Activated T-cell treated with anti-CD3 and anti-CD28 coated beads, Interleukin-2, amount 50 U/mL, for 72 hours (primary cell): ENCODE measurements at regions not wholly inside any gene's neighbourhood (a gene's known extent, or its start where the extent isn't known, plus 50 kb on each side); places are given as distances from the start of the nearest gene placed in this dataset.
"Not testable (repeated sequence)": the region's sequence is repeated elsewhere in the genome, so short reads cannot be mapped to it uniquely, and the experiment has no call there.

Source experiments
- ATAC-seq, 2 donors: fragments of 150-1000 bp; cut with Tn5 transposase; replicated peaks in 1 of 2; 2 replicates each; pipeline ENCODE4 v1.10.0; 2021; ENCODE audit warnings: moderate library complexity in 2 of 2, mild to moderate bottlenecking in 1 of 2
- DNase-seq, 2 donors: peaks; one replicate each; pipeline ENCODE4 v3.0.0; 2021 to 2022; ENCODE audit warnings: mixed read lengths in 1 of 2
- H3K27ac Mint-ChIP-seq: one replicate; pipeline ENCODE4 v1.8.0; 2022; ENCODE audit warnings: mild to moderate bottlenecking, moderate library complexity, mixed read lengths
- H3K27me3 Mint-ChIP-seq: one replicate; pipeline ENCODE4 v1.8.0; 2022; ENCODE audit warnings: low read depth, mixed read lengths
- H3K36me3 Mint-ChIP-seq, 2 donors: one replicate each; pipeline ENCODE4 v1.8.0; 2022; ENCODE audit warnings: mixed read lengths in 2 of 2, mild to moderate bottlenecking in 1 of 2; ENCODE audit not compliant: insufficient read depth in 2 of 2
- H3K4me1 Mint-ChIP-seq: one replicate; pipeline ENCODE4 v1.8.0; 2022; ENCODE audit warnings: low read depth, mixed read lengths
- H3K4me3 Mint-ChIP-seq, 2 donors: one replicate each; pipeline ENCODE4 v1.8.0; 2022; ENCODE audit warnings: mild to moderate bottlenecking in 2 of 2, mixed read lengths in 2 of 2, moderate library complexity in 2 of 2
- H3K9me3 Mint-ChIP-seq, 2 donors: one replicate each; pipeline ENCODE4 v1.8.0; 2022; ENCODE audit warnings: mixed read lengths in 2 of 2

GRCh38 chr15:66864086-66864830, 162.2 kb downstream of the SMAD6 start:
- no peak for ATAC-seq
- DNase-seq = no peak
- no peak overlapping the region for H3K27ac Mint-ChIP-seq
- H3K9me3 Mint-ChIP-seq = no peaks in the 10 kb centered on the region
- H3K4me1 Mint-ChIP-seq = peaks cover 12% of the 10 kb centered on the region
- H3K27me3 Mint-ChIP-seq = peaks cover 15% of the 10 kb centered on the region
- no peaks in the 10 kb centered on the region for H3K36me3 Mint-ChIP-seq
- no peak overlapping the region for H3K4me3 Mint-ChIP-seq

GRCh38 chr15:66864871-66865281, 162.8 kb downstream of the SMAD6 start:
- H3K4me1 Mint-ChIP-seq = peaks cover 12% of the 10 kb centered on the region
- no peak for ATAC-seq
- H3K4me3 Mint-ChIP-seq = no peak overlapping the region
- peaks cover 0 to 2% of the 10 kb centered on the region in 2 donors for H3K36me3 Mint-ChIP-seq
- H3K9me3 Mint-ChIP-seq = no peaks in the 10 kb centered on the region
- no peak overlapping the region for H3K27ac Mint-ChIP-seq
- DNase-seq = no peak
- H3K27me3 Mint-ChIP-seq = peaks cover 15% of the 10 kb centered on the region

- ATAC-seq (no peak), DNase-seq (no peak)
- H3K36me3 Mint-ChIP-seq = peaks cover 0 to 2% of the 10 kb centered on the region in 2 donors
- H3K4me3 Mint-ChIP-seq = no peak overlapping the region
- H3K27me3 Mint-ChIP-seq = peaks cover 8% of the 10 kb centered on the region
- H3K9me3 Mint-ChIP-seq = no peaks in the 10 kb centered on the region
- peaks cover 12% of the 10 kb centered on the region for H3K4me1 Mint-ChIP-seq
- H3K27ac Mint-ChIP-seq = no peak overlapping the region
These were observed 163.9 kb downstream of the SMAD6 start for GRCh38 chr15:66865622-66866611.

GRCh38 chr15:66866656-66867055, 164.6 kb downstream of the SMAD6 start:
- no peak overlapping the region for H3K27ac Mint-ChIP-seq

GRCh38 chr15:66868918-66869317, 166.9 kb downstream of the SMAD6 start:
- ATAC-seq = no peak
- DNase-seq = no peak
- Mint-ChIP-seq H3K4me1 (no peaks in the 10 kb centered on the region), H3K4me3 (no peak overlapping the region), H3K27ac (no peak overlapping the region), H3K9me3 (no peaks in the 10 kb centered on the region), H3K36me3 (peaks cover 0 to 2% of the 10 kb centered on the region in 2 donors), H3K27me3 (peaks cover 3% of the 10 kb centered on the region)

More at GRCh38 chr15:66866656-66867055, 164.6 kb downstream of the SMAD6 start:
- H3K4me1 Mint-ChIP-seq = peaks cover 12% of the 10 kb centered on the region
- H3K27me3 Mint-ChIP-seq = peaks cover 5% of the 10 kb centered on the region
- no peak for DNase-seq
- no peaks in the 10 kb centered on the region for H3K9me3 Mint-ChIP-seq
- peaks cover 0 to 2% of the 10 kb centered on the region in 2 donors for H3K36me3 Mint-ChIP-seq
- ATAC-seq = no peak
- no peak overlapping the region for H3K4me3 Mint-ChIP-seq

- no peak overlapping the region for H3K4me3 Mint-ChIP-seq
- no peak overlapping the region for H3K27ac Mint-ChIP-seq
- no peaks in the 10 kb centered on the region for H3K9me3 Mint-ChIP-seq
- no peak for ATAC-seq
- DNase-seq = no peak
- no peaks in the 10 kb centered on the region for H3K4me1 Mint-ChIP-seq
- H3K27me3 Mint-ChIP-seq = peaks cover 10% of the 10 kb centered on the region
- H3K36me3 Mint-ChIP-seq = peaks cover 0 to 2% of the 10 kb centered on the region in 2 donors
These were observed 168.9 kb downstream of the SMAD6 start for GRCh38 chr15:66870880-66871388.

- ATAC-seq = no peak
- H3K27me3 Mint-ChIP-seq = peaks cover 10% of the 10 kb centered on the region
- no peaks in the 10 kb centered on the region for H3K4me1 Mint-ChIP-seq
- H3K36me3 Mint-ChIP-seq = peaks cover 0 to 2% of the 10 kb centered on the region in 2 donors
- no peak for DNase-seq
- no peak overlapping the region for H3K4me3 Mint-ChIP-seq
- H3K27ac Mint-ChIP-seq = no peak overlapping the region
- no peaks in the 10 kb centered on the region for H3K9me3 Mint-ChIP-seq
These were observed 170.4 kb downstream of the SMAD6 start for GRCh38 chr15:66872405-66872804.

- not testable (repeated sequence) for DNase-seq, H3K27ac Mint-ChIP-seq, H3K4me3 Mint-ChIP-seq, ATAC-seq, H3K9me3 Mint-ChIP-seq, H3K4me1 Mint-ChIP-seq, H3K27me3 Mint-ChIP-seq, H3K36me3 Mint-ChIP-seq
These were observed 171.3 kb downstream of the SMAD6 start for GRCh38 chr15:66873331-66873730.

- ATAC-seq = no peak
- no peaks in the 10 kb centered on the region for H3K9me3 Mint-ChIP-seq
- peaks cover 0 to 2% of the 10 kb centered on the region in 2 donors for H3K36me3 Mint-ChIP-seq
- no peak for DNase-seq
- no peak overlapping the region for H3K4me3 Mint-ChIP-seq
- no peaks in the 10 kb centered on the region for H3K4me1 Mint-ChIP-seq
- peaks cover 10% of the 10 kb centered on the region for H3K27me3 Mint-ChIP-seq
- H3K27ac Mint-ChIP-seq = no peak overlapping the region
These were observed 171.8 kb downstream of the SMAD6 start for GRCh38 chr15:66873856-66874255.

GRCh38 chr15:66875588-66876420, 173.8 kb downstream of the SMAD6 start:
- Mint-ChIP-seq H3K9me3 (no peaks in the 10 kb centered on the region), H3K36me3 (no peaks in the 10 kb centered on the region), H3K4me3 (no peak overlapping the region), H3K4me1 (no peaks in the 10 kb centered on the region), H3K27me3 (peaks cover 10% of the 10 kb centered on the region), H3K27ac (no peak overlapping the region)
- ATAC-seq (peak; percentile 41 to 54), DNase-seq (no peak)

GRCh38 chr15:66876421-66876730, 174.3 kb downstream of the SMAD6 start:
- Mint-ChIP-seq H3K36me3 (no peaks in the 10 kb centered on the region), H3K4me3 (no peak overlapping the region), H3K27ac (no peak overlapping the region), H3K4me1 (no peaks in the 10 kb centered on the region), H3K9me3 (no peaks in the 10 kb centered on the region), H3K27me3 (peaks cover 10% of the 10 kb centered on the region)
- no peak for DNase-seq
- no peak for ATAC-seq

GRCh38 chr15:66876731-66877476, 174.9 kb downstream of the SMAD6 start:
- ATAC-seq = no peak
- Mint-ChIP-seq H3K4me3 (no peak overlapping the region), H3K9me3 (no peaks in the 10 kb centered on the region), H3K4me1 (no peaks in the 10 kb centered on the region), H3K27me3 (peaks cover 10% of the 10 kb centered on the region), H3K27ac (no peak overlapping the region), H3K36me3 (no peaks in the 10 kb centered on the region)
- DNase-seq = no peak
